GM10266 (cell line): ENCODE measurements at regions not wholly inside any gene's neighbourhood (a gene's known extent, or its start where the extent isn't known, plus 50 kb on each side); places are given as distances from the start of the nearest gene placed in this dataset.

ENCODE experiments used
- DNase-seq: peaks from one replicate; pipeline ENCODE4 v3.0.0; 2012; ENCODE audit errors: extremely low spot score
- CTCF ChIP-seq: IDR thresholded peaks from 2 replicates; pipeline ENCODE4 v1.5.1; 2012; ENCODE audit warnings: mild to moderate bottlenecking, low read depth; ENCODE audit not compliant: control insufficient read depth, insufficient read depth; ENCODE audit errors: missing control alignments

- DNase-seq: no peak
- TF ChIP-seq CTCF: no peak
These were observed 103.3 kb upstream of the VRK2 start for GRCh38 chr2:57943315-57943714.

GRCh38 chr2:57947398-57947797, 99.2 kb upstream of the VRK2 start:
- TF ChIP-seq CTCF: no peak
- DNase-seq: no peak

- no peak for TF ChIP-seq CTCF
- DNase-seq: no peak
These were observed 92.6 kb upstream of the VRK2 start for GRCh38 chr2:57954020-57954419.

GRCh38 chr2:57957238-57957637, 89.4 kb upstream of the VRK2 start:
- DNase-seq: no peak
- TF ChIP-seq CTCF: no peak

- no peak for DNase-seq
- no peak for TF ChIP-seq CTCF
These were observed 87.2 kb upstream of the VRK2 start for GRCh38 chr2:57959390-57959789.

GRCh38 chr2:57962861-57963260, 83.7 kb upstream of the VRK2 start:
- no peak for DNase-seq
- TF ChIP-seq CTCF: no peak

GRCh38 chr2:57965219-57965618, 81.4 kb upstream of the VRK2 start:
- DNase-seq: no peak
- no peak for TF ChIP-seq CTCF

- TF ChIP-seq CTCF: no peak
- DNase-seq: no peak
These were observed 80.6 kb upstream of the VRK2 start for GRCh38 chr2:57965961-57966360.
